ENCODE measurements at regions not wholly inside any gene's neighbourhood (a gene's known extent, or its start where the extent isn't known, plus 50 kb on each side); places are given as distances from the start of the nearest gene placed in this dataset.
"Not testable (repeated sequence)": the region's sequence is repeated elsewhere in the genome, so short reads cannot be mapped to it uniquely, and the experiment has no call there.

DNA sequence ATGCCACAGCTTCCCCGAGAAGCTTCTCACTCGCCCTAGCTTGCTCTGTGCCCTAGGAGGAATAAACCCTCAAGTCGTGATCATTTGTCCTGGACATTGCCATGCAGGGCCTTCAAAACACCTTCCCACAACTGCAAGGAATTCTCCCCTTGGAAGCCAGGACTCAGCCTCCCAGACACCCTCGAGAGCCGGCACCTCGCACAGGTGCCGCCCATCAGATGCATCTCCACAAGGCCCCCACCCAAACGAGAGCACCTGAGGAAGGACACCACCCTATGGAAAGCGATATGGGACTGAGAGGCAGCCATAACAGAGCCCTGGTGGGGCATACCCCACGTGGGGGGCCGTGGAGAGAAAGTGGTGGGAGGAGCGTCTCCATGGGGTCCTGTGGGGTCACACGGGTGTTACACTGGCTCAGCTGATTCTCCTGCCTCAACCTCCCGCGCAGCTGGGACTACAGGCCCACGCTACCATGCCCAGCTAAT, 77.6 kb upstream of the FOXK1 start:
- no peak overlapping the region for H3K27ac ChIP-seq
- H3K9me3 ChIP-seq, result no peaks in the 10 kb centered on the region
- WGBS, 3 donors, result 82 to 86% (median 83%) methylated on average over 16 of the region's 16 CpGs
- TF ChIP-seq, protein P1, sequence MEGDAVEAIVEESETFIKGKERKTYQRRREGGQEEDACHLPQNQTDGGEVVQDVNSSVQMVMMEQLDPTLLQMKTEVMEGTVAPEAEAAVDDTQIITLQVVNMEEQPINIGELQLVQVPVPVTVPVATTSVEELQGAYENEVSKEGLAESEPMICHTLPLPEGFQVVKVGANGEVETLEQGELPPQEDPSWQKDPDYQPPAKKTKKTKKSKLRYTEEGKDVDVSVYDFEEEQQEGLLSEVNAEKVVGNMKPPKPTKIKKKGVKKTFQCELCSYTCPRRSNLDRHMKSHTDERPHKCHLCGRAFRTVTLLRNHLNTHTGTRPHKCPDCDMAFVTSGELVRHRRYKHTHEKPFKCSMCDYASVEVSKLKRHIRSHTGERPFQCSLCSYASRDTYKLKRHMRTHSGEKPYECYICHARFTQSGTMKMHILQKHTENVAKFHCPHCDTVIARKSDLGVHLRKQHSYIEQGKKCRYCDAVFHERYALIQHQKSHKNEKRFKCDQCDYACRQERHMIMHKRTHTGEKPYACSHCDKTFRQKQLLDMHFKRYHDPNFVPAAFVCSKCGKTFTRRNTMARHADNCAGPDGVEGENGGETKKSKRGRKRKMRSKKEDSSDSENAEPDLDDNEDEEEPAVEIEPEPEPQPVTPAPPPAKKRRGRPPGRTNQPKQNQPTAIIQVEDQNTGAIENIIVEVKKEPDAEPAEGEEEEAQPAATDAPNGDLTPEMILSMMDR (IDR thresholded peaks at IDR 0.05), result no peak
- TF ChIP-seq EP300 (IDR thresholded peaks at IDR 0.05) (no peak), POLR2A (IDR thresholded peaks at IDR 0.05) (no peak)
- no peaks in the 10 kb centered on the region for H3K27me3 ChIP-seq
- DNase-seq, result no peak
- H3K36me3 ChIP-seq, result no peaks in the 10 kb centered on the region
- intact Hi-C loops (cut with DNase I), result no loop called here
- H3K4me3 ChIP-seq, result no peak overlapping the region
- H3K4me1 ChIP-seq (ENCODE audit: insufficient read depth), result no peaks in the 10 kb centered on the region

DNA sequence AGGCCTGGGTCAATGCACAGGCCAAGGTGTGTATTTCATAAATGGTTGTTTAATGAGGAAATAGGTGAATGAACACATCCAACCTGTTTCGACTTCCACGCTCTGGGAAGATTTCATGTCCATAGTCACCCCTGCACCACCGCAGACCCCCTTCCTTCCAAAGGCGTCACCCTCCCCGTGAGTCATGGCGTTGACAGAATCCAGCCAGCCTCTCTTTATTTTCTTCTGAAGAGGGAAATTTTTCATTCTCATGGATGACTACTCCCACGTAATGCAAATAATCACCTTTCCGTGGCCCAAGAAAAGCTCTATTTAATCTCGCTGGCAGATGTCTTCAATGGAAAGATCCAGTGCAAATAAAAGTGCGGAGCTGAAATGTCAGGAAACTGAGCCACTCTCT, 75.3 kb upstream of the FOXK1 start:
- no peaks in the 10 kb centered on the region for H3K4me1 ChIP-seq (ENCODE audit: insufficient read depth)
- no peak overlapping the region for H3K27ac ChIP-seq
- DNase-seq, result no peak
- TF ChIP-seq POLR2A (IDR thresholded peaks at IDR 0.05) (no peak), EP300 (IDR thresholded peaks at IDR 0.05) (no peak)
- TF ChIP-seq, protein P1 (IDR thresholded peaks at IDR 0.05), result no peak
- WGBS, 3 donors, result 57 to 61% (median 59%) methylated on average over 10 of the region's 10 CpGs
- no peaks in the 10 kb centered on the region for H3K36me3 ChIP-seq
- H3K4me3 ChIP-seq, result no peak overlapping the region
- no peaks in the 10 kb centered on the region for H3K27me3 ChIP-seq
- H3K9me3 ChIP-seq, result no peaks in the 10 kb centered on the region
- intact Hi-C loops (cut with DNase I), result no loop called here

DNA sequence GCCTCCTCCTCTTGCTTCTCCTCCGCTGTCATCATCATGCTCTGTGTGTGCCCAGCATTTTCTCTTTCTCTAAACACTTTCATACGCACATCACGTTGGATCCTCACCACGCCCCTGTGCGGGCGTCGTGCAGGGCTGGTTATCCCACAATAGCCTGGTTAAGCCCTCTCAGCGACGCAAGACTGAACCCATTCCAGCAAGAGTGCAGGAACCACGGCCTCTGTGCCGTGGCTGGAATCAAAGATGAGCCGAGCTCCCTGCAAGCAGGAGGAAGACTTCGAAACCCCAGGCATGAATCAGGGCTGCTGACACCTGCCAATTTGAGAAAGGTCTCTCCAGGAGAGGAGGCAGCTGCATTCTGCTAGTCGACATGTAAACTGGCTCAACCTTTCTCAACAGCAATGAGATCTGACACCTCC, 74.8 kb upstream of the FOXK1 start:
- no peaks in the 10 kb centered on the region for H3K27me3 ChIP-seq
- intact Hi-C loops (cut with DNase I), result no loop called here
- WGBS, 3 donors, result 62 to 73% (median 64%) methylated on average over 14 of the region's 14 CpGs
- no peak for TF ChIP-seq EP300 (IDR thresholded peaks at IDR 0.05)
- TF ChIP-seq, protein P1 (IDR thresholded peaks at IDR 0.05), result no peak
- no peak for TF ChIP-seq POLR2A (IDR thresholded peaks at IDR 0.05)
- H3K4me3 ChIP-seq, result no peak overlapping the region
- no peaks in the 10 kb centered on the region for H3K4me1 ChIP-seq (ENCODE audit: insufficient read depth)
- H3K9me3 ChIP-seq, result no peaks in the 10 kb centered on the region
- DNase-seq, result no peak
- no peak overlapping the region for H3K27ac ChIP-seq
- no peaks in the 10 kb centered on the region for H3K36me3 ChIP-seq

DNA sequence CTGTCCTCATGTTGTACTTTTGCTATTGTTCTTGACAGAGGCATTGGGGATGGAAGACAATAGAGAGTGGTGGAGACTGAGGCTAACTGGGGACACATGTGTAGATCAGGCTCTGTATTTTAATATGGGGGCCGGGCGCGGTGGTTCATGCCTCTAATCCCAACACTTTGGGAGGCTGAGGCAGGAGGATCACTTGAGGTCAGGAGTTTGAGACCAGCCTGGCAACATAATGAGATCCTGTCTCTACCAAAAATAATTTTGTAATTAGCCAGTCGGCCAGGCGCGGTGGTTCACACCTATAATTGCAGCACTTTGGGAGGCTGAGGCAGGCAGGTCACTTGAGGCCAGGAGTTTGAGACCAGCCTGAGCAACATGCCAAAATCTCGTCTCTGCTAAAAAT, 72.5 kb upstream of the FOXK1 start:
- WGBS, 3 donors, result 93 to 98% (median 94%) methylated on average over 7 of the region's 7 CpGs
- H3K27me3 ChIP-seq; intact Hi-C loops (cut with DNase I); H3K36me3 ChIP-seq; H3K4me3 ChIP-seq; H3K9me3 ChIP-seq; H3K27ac ChIP-seq; DNase-seq; H3K4me1 ChIP-seq (ENCODE audit: insufficient read depth): not testable (repeated sequence)

DNA sequence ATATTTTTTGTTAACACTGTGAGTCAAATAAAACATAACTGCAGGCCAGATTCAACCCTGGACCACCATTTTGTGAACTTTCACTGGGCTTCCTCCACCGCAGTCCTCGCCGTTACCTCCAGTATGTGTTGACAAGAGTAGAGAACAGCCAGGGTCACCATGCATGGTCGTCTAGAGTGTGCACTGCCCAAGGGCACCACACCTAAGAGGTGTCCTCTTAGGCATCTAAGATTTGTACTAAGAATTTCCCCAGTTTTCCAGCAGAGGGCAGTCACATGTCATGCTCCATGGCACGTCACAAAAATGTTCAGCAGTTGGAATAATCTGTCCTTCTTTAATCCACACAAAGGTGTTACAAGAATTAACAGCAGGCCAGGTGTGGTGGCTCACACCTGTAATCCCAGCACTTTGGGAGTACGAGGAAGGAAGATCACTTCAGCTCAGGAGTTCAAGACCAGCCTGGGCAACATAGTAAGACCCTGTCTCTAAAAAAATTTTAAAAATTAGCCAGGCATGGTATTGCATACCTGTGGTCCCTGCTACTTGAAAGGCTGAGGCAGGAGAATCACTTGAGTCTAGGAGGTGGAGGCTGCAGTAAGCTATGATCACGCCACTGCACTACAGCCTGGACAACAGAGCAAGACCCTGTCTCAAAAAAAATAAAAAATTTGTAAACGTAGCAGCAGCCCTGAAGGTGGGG, 71.2 kb upstream of the FOXK1 start:
- H3K27me3 ChIP-seq, result no peaks in the 10 kb centered on the region
- no peak overlapping the region for H3K27ac ChIP-seq
- TF ChIP-seq POLR2A (IDR thresholded peaks at IDR 0.05), result no peak
- TF ChIP-seq, protein P1 (IDR thresholded peaks at IDR 0.05), result peak; percentile 70 to 81 (median 76)
- no peaks in the 10 kb centered on the region for H3K9me3 ChIP-seq
- H3K4me3 ChIP-seq, result no peak overlapping the region
- H3K36me3 ChIP-seq, result no peaks in the 10 kb centered on the region
- DNase-seq, result peak; percentile 23 to 67 (median 42)
- WGBS, 3 donors, result 53 to 58% (median 57%) methylated on average over 8 of the region's 8 CpGs
- peaks cover 1% of the 10 kb centered on the region for H3K4me1 ChIP-seq (ENCODE audit: insufficient read depth)
- intact Hi-C loops (cut with DNase I), result loop anchor here in 3 of 4 donors (5.0 to 10.0 kb wide), 3 partner anchors 136 to 274 kb away; partner anchors contain the start of gene RADIL (in 1 of the 3)

Measured in ovary (tissue), 7 donors.